ENCODE measurements at regions not wholly inside any gene's neighbourhood (a gene's known extent, or its start where the extent isn't known, plus 50 kb on each side); places are given as distances from the start of the nearest gene placed in this dataset.

DNA sequence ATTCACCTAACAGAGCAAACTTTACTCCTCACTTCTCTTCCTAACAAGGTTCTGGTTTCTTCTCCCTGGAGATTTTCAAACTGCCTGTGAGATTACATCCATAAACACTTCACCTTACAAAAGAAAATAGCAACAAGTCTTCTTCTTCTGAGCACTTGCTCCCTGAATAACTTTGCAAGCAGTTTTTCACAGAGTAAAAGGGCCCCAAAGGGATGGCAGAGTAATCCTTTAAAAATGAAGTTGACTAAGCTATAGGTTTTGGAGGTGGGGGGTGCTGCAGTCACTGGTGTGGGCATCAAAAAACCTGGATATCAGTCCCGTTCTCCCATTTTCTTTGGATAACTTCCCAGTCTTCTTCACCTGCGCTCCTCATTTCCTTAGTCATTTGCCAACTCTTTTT, 484.9 kb downstream of the MIAT start:
- Histone ChIP-seq H3K36me3 (no peaks in the 10 kb centered on the region), H3K27me3 (ENCODE audit: insufficient read depth, low read depth, severe bottlenecking) (no peaks in the 10 kb centered on the region), H3K4me3 (ENCODE audit: low read depth, low read length) (no peak overlapping the region), H3K9me3 (ENCODE audit: severe bottlenecking) (no peaks in the 10 kb centered on the region), H3K27ac (no peak overlapping the region)
- TF ChIP-seq, protein P1, sequence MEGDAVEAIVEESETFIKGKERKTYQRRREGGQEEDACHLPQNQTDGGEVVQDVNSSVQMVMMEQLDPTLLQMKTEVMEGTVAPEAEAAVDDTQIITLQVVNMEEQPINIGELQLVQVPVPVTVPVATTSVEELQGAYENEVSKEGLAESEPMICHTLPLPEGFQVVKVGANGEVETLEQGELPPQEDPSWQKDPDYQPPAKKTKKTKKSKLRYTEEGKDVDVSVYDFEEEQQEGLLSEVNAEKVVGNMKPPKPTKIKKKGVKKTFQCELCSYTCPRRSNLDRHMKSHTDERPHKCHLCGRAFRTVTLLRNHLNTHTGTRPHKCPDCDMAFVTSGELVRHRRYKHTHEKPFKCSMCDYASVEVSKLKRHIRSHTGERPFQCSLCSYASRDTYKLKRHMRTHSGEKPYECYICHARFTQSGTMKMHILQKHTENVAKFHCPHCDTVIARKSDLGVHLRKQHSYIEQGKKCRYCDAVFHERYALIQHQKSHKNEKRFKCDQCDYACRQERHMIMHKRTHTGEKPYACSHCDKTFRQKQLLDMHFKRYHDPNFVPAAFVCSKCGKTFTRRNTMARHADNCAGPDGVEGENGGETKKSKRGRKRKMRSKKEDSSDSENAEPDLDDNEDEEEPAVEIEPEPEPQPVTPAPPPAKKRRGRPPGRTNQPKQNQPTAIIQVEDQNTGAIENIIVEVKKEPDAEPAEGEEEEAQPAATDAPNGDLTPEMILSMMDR (IDR thresholded peaks at IDR 0.05; ENCODE audit: low read depth, low read length) = no peak
- DNase-seq = no peak

DNA sequence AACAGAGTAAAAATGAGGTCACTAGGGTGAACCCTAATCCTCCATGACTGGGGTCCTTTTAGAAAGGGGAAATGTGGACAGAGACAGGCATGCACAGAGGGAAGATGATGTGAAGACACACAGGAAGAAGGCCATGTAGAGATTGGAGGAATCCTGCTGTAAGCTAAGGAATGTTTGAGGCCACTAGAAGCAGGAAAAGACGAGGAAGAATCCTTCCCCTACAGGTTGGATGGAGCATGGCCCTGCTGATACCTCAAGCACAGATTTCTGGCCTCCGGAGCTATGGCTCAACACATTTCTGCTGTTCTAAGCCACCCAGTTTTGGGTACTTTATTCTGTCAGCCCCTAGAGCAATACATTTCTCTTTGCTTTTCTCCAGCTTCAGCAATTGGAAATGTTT, 486.9 kb downstream of the MIAT start:
- H3K36me3 ChIP-seq = no peaks in the 10 kb centered on the region
- DNase-seq = no peak
- no peak overlapping the region for H3K27ac ChIP-seq
- no peaks in the 10 kb centered on the region for H3K27me3 ChIP-seq (ENCODE audit: insufficient read depth, low read depth, severe bottlenecking)
- no peaks in the 10 kb centered on the region for H3K9me3 ChIP-seq (ENCODE audit: severe bottlenecking)
- TF ChIP-seq, protein P1 (IDR thresholded peaks at IDR 0.05; ENCODE audit: low read depth, low read length) = no peak
- H3K4me3 ChIP-seq (ENCODE audit: low read depth, low read length) = no peak overlapping the region

DNA sequence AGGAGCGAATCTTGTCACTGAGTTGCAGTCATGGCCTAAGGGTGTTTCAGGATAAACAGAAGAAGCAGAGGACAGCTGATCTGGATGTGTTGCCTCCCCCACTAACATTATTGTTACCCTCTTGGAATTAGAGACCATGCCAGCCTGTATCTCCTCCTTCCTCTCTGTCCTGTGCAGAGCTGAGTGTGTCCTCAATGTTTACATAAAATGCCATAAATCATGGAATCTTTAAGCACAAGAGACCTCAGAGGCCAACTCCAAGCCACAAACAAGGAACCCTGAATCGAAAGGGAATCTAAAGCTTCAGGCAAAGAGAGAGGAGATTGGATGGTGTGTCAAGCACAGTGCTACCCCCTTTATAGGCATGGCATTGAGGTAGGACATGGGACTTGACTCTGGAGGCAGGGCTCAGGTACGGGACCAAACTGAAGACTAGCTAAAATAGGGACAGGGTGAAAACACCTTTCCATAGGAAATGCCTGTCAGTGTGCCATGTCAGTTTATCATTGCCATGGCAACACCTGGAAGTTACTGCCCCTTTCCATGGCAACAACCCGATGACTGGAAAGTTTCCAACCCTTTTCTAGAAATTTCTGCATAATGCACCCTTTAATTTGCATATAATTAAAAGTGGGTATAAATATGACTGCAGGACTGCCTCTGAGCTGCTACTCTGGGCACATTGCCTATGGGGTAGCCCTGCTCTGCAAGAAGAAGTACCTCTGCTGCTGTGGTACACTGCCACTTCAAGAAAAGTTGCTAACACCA, 489.7 kb downstream of the MIAT start:
- H3K9me3 ChIP-seq (ENCODE audit: severe bottlenecking) = no peaks in the 10 kb centered on the region
- no peak overlapping the region for H3K4me3 ChIP-seq (ENCODE audit: low read depth, low read length)
- no peak overlapping the region for H3K27ac ChIP-seq
- DNase-seq = no peak
- no peaks in the 10 kb centered on the region for H3K27me3 ChIP-seq (ENCODE audit: insufficient read depth, low read depth, severe bottlenecking)
- TF ChIP-seq, protein P1 (IDR thresholded peaks at IDR 0.05; ENCODE audit: low read depth, low read length) = no peak
- no peaks in the 10 kb centered on the region for H3K36me3 ChIP-seq

DNA sequence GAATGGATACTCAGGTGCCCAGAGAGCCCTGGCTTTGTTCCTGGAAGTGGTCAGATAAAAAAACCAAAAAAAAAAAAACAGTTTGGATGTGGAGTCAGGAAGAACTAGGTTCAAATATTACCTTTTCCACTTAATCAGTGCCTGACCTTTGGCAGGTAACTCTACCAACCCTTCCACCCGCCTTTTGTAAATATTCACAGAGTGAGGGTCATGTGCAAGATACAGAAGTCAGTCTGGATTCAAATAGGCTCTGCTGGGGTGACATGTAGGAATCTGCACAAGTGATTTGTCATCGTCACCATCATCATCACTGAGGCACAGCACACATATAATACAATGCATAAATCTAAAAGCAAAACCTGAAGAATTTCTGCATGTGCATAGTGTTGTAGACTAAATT, 490.7 kb downstream of the MIAT start:
- no peak overlapping the region for H3K27ac ChIP-seq
- TF ChIP-seq, protein P1 (IDR thresholded peaks at IDR 0.05; ENCODE audit: low read depth, low read length) = no peak
- no peaks in the 10 kb centered on the region for H3K9me3 ChIP-seq (ENCODE audit: severe bottlenecking)
- no peak overlapping the region for H3K4me3 ChIP-seq (ENCODE audit: low read depth, low read length)
- DNase-seq = no peak
- H3K27me3 ChIP-seq (ENCODE audit: insufficient read depth, low read depth, severe bottlenecking) = no peaks in the 10 kb centered on the region
- no peaks in the 10 kb centered on the region for H3K36me3 ChIP-seq

DNA sequence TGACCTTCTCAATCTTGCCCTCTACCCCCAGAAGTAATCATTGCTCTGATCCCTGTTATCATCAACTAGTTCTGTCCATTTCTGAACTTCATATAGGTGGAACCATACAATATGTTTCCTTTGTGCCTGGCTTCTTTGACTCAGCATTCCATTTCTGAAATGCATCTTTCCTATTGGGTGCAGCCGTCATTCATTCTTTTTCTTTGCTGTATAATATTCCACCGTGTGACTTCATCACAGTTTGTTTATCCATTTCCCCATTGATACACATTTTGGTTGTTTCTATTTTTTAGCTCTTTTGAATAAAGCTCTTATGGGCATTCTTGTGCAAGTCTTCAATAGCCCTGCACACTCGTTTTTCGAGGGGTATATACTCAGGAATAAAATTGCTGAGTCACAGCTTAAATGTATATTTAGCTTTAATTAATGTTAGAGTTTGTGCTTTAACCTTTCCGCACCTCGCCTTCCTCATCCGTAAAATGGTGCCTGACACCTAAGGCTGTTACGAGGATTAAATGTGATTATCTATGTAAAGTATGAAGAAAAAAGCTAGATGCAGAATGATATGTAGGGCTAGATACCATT, 491.6 kb downstream of the MIAT start:
- TF ChIP-seq, protein P1 (IDR thresholded peaks at IDR 0.05; ENCODE audit: low read depth, low read length) = no peak
- Histone ChIP-seq H3K4me3 (ENCODE audit: low read depth, low read length) (no peak overlapping the region), H3K36me3 (no peaks in the 10 kb centered on the region), H3K27ac (no peak overlapping the region), H3K9me3 (ENCODE audit: severe bottlenecking) (no peaks in the 10 kb centered on the region), H3K27me3 (ENCODE audit: insufficient read depth, low read depth, severe bottlenecking) (no peaks in the 10 kb centered on the region)
- DNase-seq = no peak
